Heart left ventricle (tissue), 16 donors: ENCODE measurements at regions not wholly inside any gene's neighbourhood (a gene's known extent, or its start where the extent isn't known, plus 50 kb on each side); places are given as distances from the start of the nearest gene placed in this dataset.
"Not testable (repeated sequence)": the region's sequence is repeated elsewhere in the genome, so short reads cannot be mapped to it uniquely, and the experiment has no call there.

Experiments
- ATAC-seq, 4 donors: fragments of 200-7000 bp; cut with Tn5 transposase; one replicate each; pipeline ENCODE4 v1.9.1; 2020 to 2022; ENCODE audit warnings: moderate library complexity in 4 of 4, mild to moderate bottlenecking in 3 of 4, moderate number of reproducible peaks in 1 of 4
- DNase-seq, 5 donors: peaks; one replicate each; pipeline ENCODE4 v3.0.0-alpha.2; 2020
- H3K27ac ChIP-seq, 12 donors: fragments of 200-600 bp; sonication (generic) in 4 of 12; one replicate each; pipeline versions ENCODE4 v1.5.0 to v1.8.0; 2016 to 2022; ENCODE audit warnings: mild to moderate bottlenecking in 2 of 12
- H3K27me3 ChIP-seq, 9 donors: fragments of 200-600 bp; sonication (generic) in 2 of 9; one replicate each; pipeline versions ENCODE4 v1.5.1 to v1.8.0; 2016 to 2022; ENCODE audit warnings: mild to moderate bottlenecking in 3 of 9
- H3K36me3 ChIP-seq, 9 donors: fragments of 200-600 bp; sonication (generic) in 2 of 9; one replicate each; pipeline versions ENCODE4 v1.5.0 to v1.8.0; 2018 to 2022; ENCODE audit warnings: mild to moderate bottlenecking in 2 of 9
- H3K4me1 ChIP-seq, 12 donors: fragments of 200-600 bp; sonication (generic) in 4 of 12; one replicate each; pipeline versions ENCODE4 v1.5.0 to v1.8.0; 2016 to 2022; ENCODE audit warnings: mild to moderate bottlenecking in 3 of 12
- H3K4me3 ChIP-seq, 12 donors: fragments of 200-600 bp; sonication (generic) in 4 of 12; one replicate each; pipeline versions ENCODE4 v1.5.0 to v1.8.0; 2017 to 2022; ENCODE audit warnings: mild to moderate bottlenecking in 9 of 12, moderate library complexity in 4 of 12
- H3K9me3 ChIP-seq, 12 donors: fragments of 200-600 bp; sonication (generic) in 4 of 12; one replicate each; pipeline versions ENCODE4 v1.5.0 to v1.8.0; 2016 to 2022; ENCODE audit warnings: mild to moderate bottlenecking in 1 of 12
- POLR2A ChIP-seq, 2 donors: fragments of 450-650 bp; IDR thresholded peaks; one replicate each; pipeline ENCODE4 v1.6.1; 2017; ENCODE audit warnings: antibody characterized with exemption in 2 of 2, mild to moderate bottlenecking in 2 of 2, moderate library complexity in 2 of 2
- WGBS, 4 donors: extraction: QIAGEN DNeasy Blood & Tissue Kit in 2 of 4; methylation state at CpG; one replicate each; pipeline versions ENCODE4 v1.1.5 to v1.1.7; 2013 to 2018; 5-methylcytosine and 5-hydroxymethylcytosine counted together
- intact Hi-C, 10 donors: fragments of 100-400 bp; cut with DNase I; formaldehyde crosslinking; loops; one replicate each; pipeline versions ENCODE4 v1.11.1 to v1.14.2; 2022
- TF ChIP-seq, protein P1 (sequence below), 12 donors: fragments of 200-600 bp; sonication (generic) in 4 of 12; IDR thresholded peaks; one replicate each; pipeline versions ENCODE4 v1.5.0 to v1.8.0; 2018 to 2022; ENCODE audit warnings: antibody characterized with exemption in 12 of 12, mild to moderate bottlenecking in 5 of 12
- donor health status: ischemic (EF 13 %, LVEDD 7.1; RV severe dilation, severe dysfunction).
- donor health status: healthy with polysubstance abuse.
- donor health status: DM: no; HTN: yes; CAD: no.
- donor health status: DM: no; HTN: no; CAD: no.
- donor health status: ischemic (EF 25% LVEDD 6.9; RV normal size, moderate dysfunction).
- donor health status: ischemic (EF 25% LVEDD 5.7; RV mildly dilated, moderate dysfunction).
- donor health status: healthy.
- donor health status: DM: yes; HTN: yes; CAD: no.
- donor health status: ischemic (EF 35%, LVEDD 5.7; RV mildly dilated, moderate dysfunction).
- donor health status: nonischemic (EF 11% LVEDD 7.7; RV severe dilation, severe dysfunction).
- donor health status: DM: yes; HTN: yes; CAD: no.
- donor health status: PGD.
- donor health status: ischemic (EF 29% LVEDD 5.4; RV normal size, mild dysfunction).
- donor health status: nonischemic (EF 23%, LVEDD 6.1; RV moderate dilation, normal function).

DNA sequence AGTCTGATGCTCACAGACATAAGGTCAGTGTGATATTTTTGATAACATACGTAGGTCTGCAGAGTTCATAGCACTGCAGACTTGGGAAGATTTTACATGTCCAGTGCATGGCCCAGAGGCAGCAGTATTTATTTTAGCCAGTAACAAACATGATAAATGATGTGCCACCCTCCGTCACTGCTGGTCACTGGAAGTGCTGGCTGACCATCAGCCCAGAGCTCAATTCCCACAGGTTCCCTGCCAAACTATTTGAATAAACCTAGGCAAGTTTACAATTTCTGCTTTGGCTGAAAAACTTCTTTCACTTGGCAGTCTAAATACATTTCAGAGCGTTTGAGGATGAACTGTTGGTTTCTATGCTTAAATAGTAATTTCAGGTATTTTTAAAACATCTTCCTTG, 135.5 kb upstream of the EDNRB start:
- ATAC-seq, result no peak
- Histone ChIP-seq H3K36me3 (no peaks in the 10 kb centered on the region), H3K4me1 (no peaks in the 10 kb centered on the region), H3K27ac (no peak overlapping the region), H3K4me3 (no peak overlapping the region), H3K27me3 (no peaks in the 10 kb centered on the region), H3K9me3 (peaks cover 0 to 21% (median 0%) of the 10 kb centered on the region in 12 donors)
- no peak for DNase-seq
- WGBS, 4 donors, result 57 to 62% (median 61%) methylated on average over 3 of the region's 3 CpGs
- TF ChIP-seq, protein P1, sequence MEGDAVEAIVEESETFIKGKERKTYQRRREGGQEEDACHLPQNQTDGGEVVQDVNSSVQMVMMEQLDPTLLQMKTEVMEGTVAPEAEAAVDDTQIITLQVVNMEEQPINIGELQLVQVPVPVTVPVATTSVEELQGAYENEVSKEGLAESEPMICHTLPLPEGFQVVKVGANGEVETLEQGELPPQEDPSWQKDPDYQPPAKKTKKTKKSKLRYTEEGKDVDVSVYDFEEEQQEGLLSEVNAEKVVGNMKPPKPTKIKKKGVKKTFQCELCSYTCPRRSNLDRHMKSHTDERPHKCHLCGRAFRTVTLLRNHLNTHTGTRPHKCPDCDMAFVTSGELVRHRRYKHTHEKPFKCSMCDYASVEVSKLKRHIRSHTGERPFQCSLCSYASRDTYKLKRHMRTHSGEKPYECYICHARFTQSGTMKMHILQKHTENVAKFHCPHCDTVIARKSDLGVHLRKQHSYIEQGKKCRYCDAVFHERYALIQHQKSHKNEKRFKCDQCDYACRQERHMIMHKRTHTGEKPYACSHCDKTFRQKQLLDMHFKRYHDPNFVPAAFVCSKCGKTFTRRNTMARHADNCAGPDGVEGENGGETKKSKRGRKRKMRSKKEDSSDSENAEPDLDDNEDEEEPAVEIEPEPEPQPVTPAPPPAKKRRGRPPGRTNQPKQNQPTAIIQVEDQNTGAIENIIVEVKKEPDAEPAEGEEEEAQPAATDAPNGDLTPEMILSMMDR (IDR thresholded peaks at IDR 0.05), result no peak
- TF ChIP-seq POLR2A (IDR thresholded peaks at IDR 0.05), result no peak
- intact Hi-C loops, result no loop called here

DNA sequence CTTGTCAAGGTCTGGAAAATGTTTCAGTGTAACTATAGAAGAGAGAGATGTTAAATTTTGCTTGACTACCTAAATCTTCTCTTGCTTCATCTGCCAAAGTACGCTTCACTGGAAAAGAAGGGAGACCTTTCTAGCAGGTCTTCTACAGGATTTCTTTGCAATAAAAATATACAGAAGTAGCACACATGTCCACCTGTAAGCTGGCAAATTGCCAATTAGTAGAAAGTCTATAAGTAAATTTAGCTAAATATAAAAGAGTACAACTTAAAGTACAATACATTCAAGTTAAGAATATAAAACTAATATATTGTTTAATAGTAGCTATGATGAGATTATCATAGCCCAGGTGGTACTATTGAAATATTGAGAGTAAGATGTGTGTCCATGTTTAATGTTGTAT, 128.5 kb upstream of the EDNRB start:
- no peak overlapping the region for H3K27ac ChIP-seq
- DNase-seq (no peak), ATAC-seq (no peak)
- TF ChIP-seq POLR2A (IDR thresholded peaks at IDR 0.05), result no peak
- TF ChIP-seq, protein P1 (IDR thresholded peaks at IDR 0.05), result no peak
- intact Hi-C loops, result loop anchor here in 1 of 10 donors (5.0 kb wide), 1 partner anchor 60 kb away; no protein-coding TSS in a partner anchor
- peaks cover 0 to 6% (median 0%) of the 10 kb centered on the region in 12 donors for H3K9me3 ChIP-seq
- peaks cover 0 to 8% (median 1%) of the 10 kb centered on the region in 12 donors for H3K4me1 ChIP-seq
- WGBS, 4 donors, result 94 to 98% (median 97%) methylated on average over 1 of the region's 1 CpG
- H3K4me3 ChIP-seq, result no peak overlapping the region
- H3K36me3 ChIP-seq, result no peaks in the 10 kb centered on the region
- no peaks in the 10 kb centered on the region for H3K27me3 ChIP-seq

DNA sequence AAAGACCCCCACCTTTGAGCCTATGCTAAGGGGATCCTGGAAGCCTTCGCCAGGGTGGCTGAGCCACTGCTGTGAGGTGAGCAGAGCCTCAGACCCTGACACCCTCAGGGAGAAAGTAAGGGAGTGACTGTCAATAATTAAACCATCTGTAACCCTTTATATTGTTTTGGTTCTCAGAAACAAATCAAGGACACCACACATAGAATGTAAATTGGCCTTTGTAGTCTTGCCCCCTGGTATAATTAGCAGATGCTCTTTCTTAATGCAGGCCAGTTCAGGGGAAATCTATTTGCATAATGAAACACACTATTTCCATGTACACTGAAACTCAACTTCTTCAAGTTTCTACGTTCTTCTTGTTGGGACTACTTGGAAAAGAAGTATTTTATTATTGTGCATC, 127.7 kb upstream of the EDNRB start:
- intact Hi-C loops, result loop anchor here in 1 of 10 donors (5.0 kb wide), 1 partner anchor 59 kb away; no protein-coding TSS in a partner anchor
- ATAC-seq (no peak), DNase-seq (no peak)
- 33 to 41% (median 37%) methylated on average over 2 of the region's 2 CpGs for WGBS, 4 donors
- Histone ChIP-seq H3K27ac (peak overlapping the region in 5 of 12 donors; percentile 33 to 58 (median 51)), H3K36me3 (no peaks in the 10 kb centered on the region), H3K4me1 (peaks cover 0 to 8% (median 1%) of the 10 kb centered on the region in 12 donors), H3K27me3 (no peaks in the 10 kb centered on the region), H3K9me3 (peaks cover 0 to 6% (median 0%) of the 10 kb centered on the region in 12 donors), H3K4me3 (no peak overlapping the region)
- TF ChIP-seq, protein P1 (IDR thresholded peaks at IDR 0.05), result no peak
- TF ChIP-seq POLR2A (IDR thresholded peaks at IDR 0.05), result no peak

DNA sequence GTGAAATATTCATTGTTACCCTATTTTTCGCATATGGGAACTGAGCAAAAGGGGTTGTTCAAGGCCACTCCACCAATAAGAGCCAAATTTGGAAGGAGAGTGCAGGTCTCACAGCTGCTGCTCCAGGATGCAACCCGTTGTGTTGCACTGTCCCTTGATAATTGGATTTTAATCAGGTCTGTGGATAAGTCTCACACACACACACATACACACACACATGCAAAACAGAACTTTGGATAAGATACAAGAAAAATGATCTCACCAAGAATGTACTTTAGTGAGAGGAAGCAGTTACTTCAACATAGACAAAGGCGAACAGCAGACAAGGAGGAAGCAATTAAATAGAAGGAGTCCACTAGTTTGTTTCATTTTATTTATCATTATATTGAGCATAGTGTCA, 127.3 kb upstream of the EDNRB start:
- Histone ChIP-seq H3K36me3 (no peaks in the 10 kb centered on the region), H3K27ac (peak overlapping the region in 5 of 12 donors; percentile 33 to 58 (median 51)), H3K4me3 (no peak overlapping the region), H3K4me1 (peaks cover 0 to 8% (median 1%) of the 10 kb centered on the region in 12 donors), H3K9me3 (peaks cover 0 to 6% (median 0%) of the 10 kb centered on the region in 12 donors), H3K27me3 (no peaks in the 10 kb centered on the region)
- 34 to 43% (median 34%) methylated on average over 3 of the region's 3 CpGs for WGBS, 4 donors
- no peak for TF ChIP-seq POLR2A (IDR thresholded peaks at IDR 0.05)
- TF ChIP-seq, protein P1 (IDR thresholded peaks at IDR 0.05), result no peak
- intact Hi-C loops, result loop anchor here in 1 of 10 donors (5.0 kb wide), 1 partner anchor 59 kb away; no protein-coding TSS in a partner anchor
- DNase-seq, result peak in 1 of 5 donors; percentile 25
- peak in 3 of 4 donors; percentile 42 to 95 (median 51) for ATAC-seq

DNA sequence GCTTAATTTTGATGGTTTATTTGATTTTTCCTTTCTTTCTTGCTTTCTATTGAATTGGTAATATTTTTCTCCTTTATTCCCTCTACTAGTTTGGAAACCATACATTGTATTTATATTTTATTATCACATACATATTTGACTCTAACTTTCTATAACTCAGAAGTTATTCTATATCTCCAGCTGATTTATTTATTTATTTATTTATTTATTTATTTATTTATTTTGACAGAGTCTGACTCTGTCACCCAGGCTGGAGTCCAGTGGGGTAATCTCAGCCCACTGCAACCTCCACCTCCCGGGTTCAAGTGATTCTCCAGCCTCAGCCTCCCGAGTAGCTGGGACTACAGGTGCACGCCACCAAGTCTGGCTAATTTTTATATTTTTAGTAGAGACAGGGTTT, 122.7 kb upstream of the EDNRB start:
- H3K4me3 ChIP-seq, DNase-seq, ATAC-seq, H3K27ac ChIP-seq, H3K36me3 ChIP-seq, H3K27me3 ChIP-seq, H3K9me3 ChIP-seq, H3K4me1 ChIP-seq: not testable (repeated sequence)
- intact Hi-C loops, result loop anchor here in 1 of 10 donors (5.0 kb wide), 1 partner anchor 44 kb away; no protein-coding TSS in a partner anchor
- WGBS, 4 donors, result 95 to 97% (median 96%) methylated on average over 3 of the region's 3 CpGs
